GM21723 (cell line): ENCODE measurements at regions not wholly inside any gene's neighbourhood (a gene's known extent, or its start where the extent isn't known, plus 50 kb on each side); places are given as distances from the start of the nearest gene placed in this dataset.

Experiments
- ATAC-seq: cut with Tn5 transposase; IDR thresholded peaks from one replicate; pipeline ENCODE4 v1.9.1; 2021; ENCODE audit warnings: mild to moderate bottlenecking, moderate library complexity; ENCODE audit not compliant: unreplicated experiment

- ATAC-seq = no peak
These were observed 92.5 kb downstream of the IRX2 start for GRCh38 chr5:2658881-2659470.

DNA sequence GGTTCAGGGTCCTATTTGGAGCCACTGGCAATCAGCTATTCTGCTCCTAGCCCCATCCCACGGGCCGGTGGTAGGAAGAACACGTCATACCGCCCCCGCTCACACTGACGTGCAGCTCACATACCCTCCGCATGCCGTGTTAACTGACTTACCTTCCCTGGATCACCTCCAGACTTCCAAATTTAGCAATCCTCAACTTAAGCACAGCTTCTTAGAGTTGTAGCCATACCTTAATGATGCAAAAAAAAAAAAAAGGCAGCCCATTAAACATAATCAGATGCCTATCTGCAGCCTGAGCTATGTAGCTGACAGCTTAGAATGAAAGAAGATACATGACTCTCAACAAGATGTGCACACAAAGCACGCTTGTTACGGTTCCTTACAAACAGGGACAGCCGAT, 93.0 kb downstream of the IRX2 start:
- ATAC-seq = no peak

DNA sequence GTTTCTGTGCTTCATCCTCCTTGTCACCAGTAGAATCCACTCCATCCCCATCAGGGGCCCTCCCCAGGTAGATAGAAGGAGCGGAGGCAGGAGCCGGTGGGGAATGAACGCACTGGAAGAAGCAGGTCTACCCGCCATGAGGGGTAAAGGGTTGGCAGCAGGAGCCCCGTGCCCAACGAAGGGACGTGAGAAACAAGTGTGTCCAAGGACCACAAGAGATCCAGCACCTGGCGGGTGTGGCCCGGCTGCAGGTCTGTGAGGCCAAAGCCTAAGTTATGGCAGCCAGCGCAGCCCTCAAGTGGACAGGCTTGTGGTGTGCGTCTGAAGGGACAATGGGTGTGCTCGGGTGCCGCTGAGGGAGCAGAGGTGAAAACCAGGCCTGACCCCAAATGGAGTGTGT, 94.3 kb downstream of the IRX2 start:
- no peak for ATAC-seq

- ATAC-seq = no peak
These were observed 95.3 kb downstream of the IRX2 start for GRCh38 chr5:2656206-2656605.

DNA sequence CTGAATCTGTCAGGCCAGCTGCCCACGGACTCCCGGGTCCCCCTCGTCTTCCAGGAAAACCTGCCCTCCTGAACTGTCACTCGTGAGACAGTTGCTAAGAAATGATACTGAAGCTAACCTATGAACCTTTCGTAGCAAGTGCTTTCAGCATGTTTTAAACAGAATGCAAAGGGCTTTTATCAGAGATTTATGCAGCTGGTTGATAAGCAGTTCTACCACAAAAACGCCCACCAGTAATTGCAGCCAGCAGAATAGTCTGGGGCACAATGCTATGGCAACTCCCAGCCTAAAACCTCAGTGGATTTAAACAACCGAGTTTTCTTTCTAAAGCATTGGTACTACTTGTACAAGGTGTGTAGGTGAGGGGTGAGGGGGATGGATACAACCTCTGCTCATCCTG, 97.5 kb downstream of the IRX2 start:
- no peak for ATAC-seq

GRCh38 chr5:2651116-2651515, 100.4 kb downstream of the IRX2 start:
- ATAC-seq = no peak

DNA sequence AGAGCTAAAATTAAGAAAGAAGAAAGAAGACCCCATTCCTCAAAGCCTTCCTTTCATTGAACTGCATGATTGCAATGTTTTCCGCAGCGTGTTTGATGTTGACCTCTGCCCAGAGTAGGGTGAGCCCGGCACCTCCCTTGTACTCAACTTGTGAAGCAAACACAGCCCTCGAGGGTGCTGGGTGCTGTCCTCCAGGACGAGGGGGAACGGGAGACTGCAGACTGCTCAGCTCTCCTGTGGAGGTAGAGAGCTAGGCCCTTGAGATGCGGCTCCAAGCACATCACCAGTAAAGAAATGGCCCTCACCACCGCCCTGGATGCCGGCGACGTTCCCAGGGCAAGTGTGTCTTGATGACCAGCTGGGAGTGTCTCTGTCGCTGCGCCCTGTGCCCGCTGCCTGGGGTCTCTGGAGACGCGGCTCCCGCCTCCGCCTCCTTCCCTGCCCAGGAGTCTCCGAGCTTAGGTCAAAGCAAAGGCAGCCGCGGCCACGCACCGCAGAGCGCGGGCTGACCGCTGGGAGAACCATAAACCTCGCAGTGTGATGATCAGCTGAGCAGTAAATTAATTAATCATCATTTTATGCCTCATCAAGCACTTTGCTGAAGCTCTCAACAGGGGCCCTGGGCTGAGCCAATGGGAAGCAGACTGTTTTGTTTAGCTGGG, 108.7 kb downstream of the IRX2 start:
- ATAC-seq = no peak

DNA sequence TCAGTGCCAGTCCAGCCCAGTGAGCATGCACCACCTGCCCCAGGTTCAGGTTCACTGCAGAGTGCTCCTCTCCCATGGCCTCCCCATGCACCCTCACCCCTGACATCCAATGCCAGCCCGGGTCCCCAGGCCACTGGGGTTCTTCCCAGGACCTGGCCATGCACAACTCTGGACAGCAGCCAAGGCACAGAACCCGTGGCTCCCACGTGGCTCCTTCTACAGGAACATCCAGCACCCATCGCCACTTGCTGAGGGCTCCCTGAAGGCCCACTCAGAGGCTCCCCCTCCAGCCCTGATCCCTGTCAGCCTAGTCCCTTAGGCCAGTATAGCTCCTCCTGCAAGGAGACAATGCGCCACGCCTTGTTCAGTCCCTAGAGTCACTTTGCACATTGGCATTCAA, 110.8 kb downstream of the IRX2 start:
- no peak for ATAC-seq

- ATAC-seq = no peak
These were observed 112.1 kb downstream of the IRX2 start for GRCh38 chr5:2639425-2639824.

GRCh38 chr5:2634399-2635176, 116.9 kb downstream of the IRX2 start:
- no peak for ATAC-seq

DNA sequence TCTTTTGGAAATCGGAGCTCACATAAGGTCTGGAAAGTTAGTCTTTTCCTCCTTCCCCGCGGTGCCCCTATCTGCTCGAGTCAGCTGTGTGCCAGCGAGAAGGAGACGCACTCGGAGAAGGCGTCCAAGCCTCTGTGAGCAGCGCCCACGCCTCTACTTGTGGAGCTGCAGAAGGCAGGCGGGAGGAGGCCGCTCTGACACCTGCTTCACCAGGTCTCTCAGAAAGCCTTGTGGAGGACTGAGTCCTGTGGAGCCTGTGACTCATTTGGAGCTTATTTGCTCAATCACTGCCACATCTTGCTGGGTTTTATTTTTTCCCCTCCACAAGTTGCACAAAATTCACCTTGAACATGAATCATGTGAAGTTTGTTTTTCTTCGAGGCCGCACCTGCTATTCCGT, 117.5 kb downstream of the IRX2 start:
- ATAC-seq = no peak

DNA sequence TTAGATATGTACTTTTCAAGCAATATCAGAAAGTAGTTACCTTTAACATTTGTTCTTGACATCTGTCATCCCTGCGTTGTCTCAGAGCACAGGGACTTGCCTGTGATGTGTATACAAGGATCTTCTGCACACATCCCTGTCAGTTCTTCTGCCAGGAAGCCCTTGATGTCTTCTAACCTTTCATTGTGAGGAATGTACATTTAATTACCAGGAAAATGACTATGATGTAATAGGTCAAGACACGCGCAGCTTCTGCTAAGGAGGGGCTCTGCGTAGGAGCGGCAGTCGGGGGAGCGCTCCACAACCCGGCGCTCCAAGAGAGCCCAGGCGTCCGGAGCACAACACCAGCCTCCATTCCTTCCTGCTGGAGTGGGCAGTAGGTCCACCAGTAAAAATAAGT, 119.7 kb downstream of the IRX2 start:
- ATAC-seq = no peak

DNA sequence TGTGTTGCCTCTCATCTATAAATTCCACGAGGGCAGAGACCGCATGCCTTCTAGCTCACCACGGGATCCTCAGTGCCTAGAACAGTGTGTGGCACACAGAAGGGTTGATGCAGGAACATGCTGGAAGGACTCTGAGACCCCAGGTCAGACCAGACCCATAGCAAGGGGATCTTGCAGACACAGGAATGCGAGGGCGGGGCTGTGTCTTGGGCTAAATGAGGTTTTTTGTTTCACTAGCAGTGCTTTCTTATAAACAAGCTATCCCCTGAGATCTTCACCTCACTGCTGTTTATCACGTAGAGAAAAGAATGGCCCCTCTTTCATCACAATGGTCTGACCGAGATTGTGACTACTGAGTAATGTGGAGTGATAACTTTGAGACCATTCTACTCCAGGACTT, 122.4 kb downstream of the IRX2 start:
- ATAC-seq = no peak

GRCh38 chr5:2627867-2628266, 123.6 kb downstream of the IRX2 start:
- no peak for ATAC-seq

- no peak for ATAC-seq
These were observed 124.9 kb downstream of the IRX2 start for GRCh38 chr5:2626572-2626971.

- no peak for ATAC-seq
These were observed 128.6 kb downstream of the IRX2 start for GRCh38 chr5:2622866-2623265.

DNA sequence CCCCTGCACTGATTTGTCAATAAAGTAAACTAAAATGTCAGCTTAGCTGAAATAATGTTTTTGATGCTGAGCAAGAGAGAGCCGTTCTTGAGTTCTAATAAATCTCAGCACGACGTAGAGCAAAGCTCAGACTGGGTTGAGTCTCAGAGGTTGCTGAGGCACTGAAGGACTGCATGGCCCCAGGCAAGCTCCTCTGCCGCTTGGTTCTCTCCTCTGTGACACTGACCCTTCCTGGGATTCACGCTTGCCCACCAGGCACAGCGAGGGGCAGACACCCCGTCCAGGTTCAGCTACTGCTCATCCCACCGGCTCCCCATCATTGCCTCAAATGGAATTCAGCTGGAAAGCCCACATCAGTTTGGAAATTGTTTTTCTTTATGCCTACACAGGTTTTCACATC, 129.8 kb downstream of the IRX2 start:
- ATAC-seq = no peak

DNA sequence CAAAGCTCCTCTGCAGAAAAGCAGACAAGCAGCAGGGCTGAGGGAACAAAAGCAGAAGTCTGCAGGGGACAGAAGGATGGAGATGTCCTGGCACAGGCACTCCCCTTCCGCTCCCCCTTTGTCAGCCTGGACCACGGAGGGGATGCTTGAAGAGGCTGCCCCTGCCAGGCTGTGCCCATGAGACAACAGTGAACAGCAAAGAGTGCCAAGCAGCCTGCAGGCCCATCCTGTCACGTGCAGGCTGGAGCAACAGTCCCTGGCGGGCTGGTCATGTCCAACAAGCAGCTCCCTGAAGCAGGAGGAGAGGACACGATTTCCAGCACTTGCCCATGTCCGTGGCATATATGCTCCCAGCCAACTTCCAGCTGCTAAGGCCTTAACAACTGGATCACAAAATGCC, 132.3 kb downstream of the IRX2 start:
- no peak for ATAC-seq

DNA sequence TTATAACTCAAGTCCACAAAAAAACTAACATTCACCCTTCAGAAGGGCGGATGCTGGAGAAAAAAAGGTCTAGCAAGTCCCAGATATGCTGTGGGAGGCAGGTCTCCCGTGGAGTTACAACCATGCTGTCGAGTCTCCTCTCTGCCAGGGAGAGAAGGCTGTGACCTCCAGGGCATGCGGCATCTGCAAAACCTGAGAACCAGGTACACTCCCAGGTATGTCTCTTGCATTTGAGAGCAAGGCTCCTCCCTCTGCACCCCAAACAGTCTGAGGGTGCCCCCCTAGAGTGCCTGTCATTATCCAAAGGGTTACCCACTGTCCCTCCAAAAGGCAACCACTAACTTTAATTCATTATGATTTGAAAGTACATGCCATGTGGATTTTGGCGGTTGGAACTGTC, 134.0 kb downstream of the IRX2 start:
- no peak for ATAC-seq

GRCh38 chr5:2615917-2616316, 135.6 kb downstream of the IRX2 start:
- ATAC-seq = no peak

- ATAC-seq = no peak
These were observed 136.9 kb downstream of the IRX2 start for GRCh38 chr5:2614571-2614970.

DNA sequence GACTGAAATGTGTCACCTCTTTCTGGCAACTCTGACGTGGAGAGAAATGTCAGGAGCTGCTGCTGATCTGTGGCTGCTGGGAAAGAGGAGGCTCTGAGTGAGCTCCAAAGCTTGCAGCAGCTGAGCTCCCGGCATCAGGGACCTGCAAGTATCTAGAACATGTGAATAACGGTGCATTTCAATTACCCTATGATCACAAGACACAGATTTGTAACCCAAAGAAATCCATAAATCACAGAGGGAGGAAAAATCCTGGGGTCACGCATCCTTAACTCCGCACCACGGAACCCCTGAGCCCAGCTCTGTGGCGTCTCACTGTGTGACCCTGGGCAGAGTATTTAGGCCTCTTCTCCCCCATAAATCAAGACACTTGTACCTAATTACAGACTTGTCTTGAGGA, 139.8 kb downstream of the IRX2 start:
- ATAC-seq = no peak
